Right atrium auricular region (tissue), 2 donors: ENCODE measurements at regions not wholly inside any gene's neighbourhood (a gene's known extent, or its start where the extent isn't known, plus 50 kb on each side); places are given as distances from the start of the nearest gene placed in this dataset.

Source experiments
- DNase-seq: peaks from one replicate; pipeline ENCODE4 v3.0.0-alpha.2; 2019; ENCODE audit warnings: low spot score
- H3K27ac ChIP-seq, 2 donors: fragments of 200-600 bp; sonication (generic); 1 replicate in 1 of 2; 2 replicates in 1 of 2; pipeline ENCODE4 v1.5.1; 2016 to 2019
- H3K27me3 ChIP-seq, 2 donors: fragments of 200-600 bp; sonication (generic); one replicate each; pipeline versions ENCODE4 v1.5.1 to v1.6.0; 2017 to 2019
- H3K36me3 ChIP-seq: fragments of 200-600 bp; sonication (generic); one replicate; pipeline ENCODE4 v1.5.1; 2016
- H3K4me1 ChIP-seq, 2 donors: fragments of 200-600 bp; sonication (generic); one replicate each; pipeline versions ENCODE4 v1.5.1 to v1.6.0; 2017 to 2019
- H3K4me3 ChIP-seq, 2 donors: fragments of 200-600 bp; sonication (generic); 1 replicate in 1 of 2; 2 replicates in 1 of 2; pipeline ENCODE4 v1.5.1; 2017 to 2019; ENCODE audit warnings: mild to moderate bottlenecking in 1 of 2, moderate library complexity in 1 of 2
- H3K9me3 ChIP-seq, 2 donors: fragments of 200-600 bp; sonication (generic); one replicate each; pipeline ENCODE4 v1.5.1; 2019
- CTCF ChIP-seq, 2 donors: fragments of 200-600 bp; sonication (generic); IDR thresholded peaks; one replicate each; pipeline ENCODE4 v1.5.1; 2019; ENCODE audit warnings: antibody characterized with exemption in 2 of 2

- Histone ChIP-seq H3K9me3 (no peaks in the 10 kb centered on the region), H3K27me3 (no peaks in the 10 kb centered on the region), H3K36me3 (no peaks in the 10 kb centered on the region), H3K27ac (no peak overlapping the region), H3K4me3 (no peak overlapping the region), H3K4me1 (no peaks in the 10 kb centered on the region)
- TF ChIP-seq CTCF (IDR thresholded peaks at IDR 0.05) = no peak
- no peak for DNase-seq
These were observed 356.7 kb upstream of the MYT1L start for GRCh38 chr2:2687745-2688144.

GRCh38 chr2:2686222-2686621 lies 355.1 kb upstream of the MYT1L start:
- Histone ChIP-seq H3K27ac (no peak overlapping the region), H3K4me1 (no peaks in the 10 kb centered on the region), H3K27me3 (no peaks in the 10 kb centered on the region), H3K4me3 (no peak overlapping the region), H3K9me3 (no peaks in the 10 kb centered on the region), H3K36me3 (no peaks in the 10 kb centered on the region)
- DNase-seq = no peak
- no peak for TF ChIP-seq CTCF (IDR thresholded peaks at IDR 0.05)

DNA sequence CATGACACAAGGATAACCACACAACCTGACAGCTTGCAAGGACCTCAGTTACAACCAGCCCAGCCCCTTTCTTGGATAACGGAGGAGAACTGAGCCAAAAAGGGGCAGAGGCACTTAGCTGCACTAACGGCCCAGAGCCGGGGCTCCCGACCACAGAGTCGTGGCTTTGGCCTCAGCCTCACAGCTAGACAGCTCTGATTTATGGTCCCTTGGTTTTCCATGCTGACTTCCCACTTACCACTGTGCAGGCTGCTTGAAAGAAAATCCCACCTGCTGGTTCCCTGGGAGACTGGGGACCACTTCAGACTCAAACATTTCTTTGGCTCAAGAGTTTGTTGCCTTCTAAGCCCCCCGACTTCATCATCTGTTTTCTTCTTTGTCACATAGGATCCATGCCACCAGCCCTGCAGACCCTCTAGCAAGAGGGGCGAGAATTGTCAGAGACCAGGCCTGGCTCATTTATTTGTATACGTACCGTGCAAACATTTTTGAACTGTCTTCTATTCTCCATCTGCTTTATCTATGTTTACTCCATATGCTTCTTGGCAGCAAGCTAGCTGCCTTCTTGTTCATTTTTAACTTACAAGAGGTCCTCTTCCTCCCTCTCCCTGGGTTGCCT lies 352.6 kb upstream of the MYT1L start:
- no peak overlapping the region for H3K4me3 ChIP-seq
- no peak overlapping the region for H3K27ac ChIP-seq
- H3K9me3 ChIP-seq = no peaks in the 10 kb centered on the region
- no peak for TF ChIP-seq CTCF (IDR thresholded peaks at IDR 0.05)
- no peaks in the 10 kb centered on the region for H3K27me3 ChIP-seq
- no peak for DNase-seq
- no peaks in the 10 kb centered on the region for H3K4me1 ChIP-seq
- no peaks in the 10 kb centered on the region for H3K36me3 ChIP-seq

- Histone ChIP-seq H3K4me1 (no peaks in the 10 kb centered on the region), H3K27me3 (no peaks in the 10 kb centered on the region), H3K4me3 (no peak overlapping the region), H3K9me3 (no peaks in the 10 kb centered on the region), H3K36me3 (no peaks in the 10 kb centered on the region), H3K27ac (no peak overlapping the region)
- no peak for DNase-seq
- no peak for TF ChIP-seq CTCF (IDR thresholded peaks at IDR 0.05)
These were observed 351.7 kb upstream of the MYT1L start for GRCh38 chr2:2682700-2683342.

- Histone ChIP-seq H3K9me3 (no peaks in the 10 kb centered on the region), H3K4me1 (no peaks in the 10 kb centered on the region), H3K27ac (no peak overlapping the region), H3K27me3 (no peaks in the 10 kb centered on the region), H3K36me3 (no peaks in the 10 kb centered on the region), H3K4me3 (no peak overlapping the region)
- DNase-seq = no peak
- TF ChIP-seq CTCF (IDR thresholded peaks at IDR 0.05) = no peak
These were observed 350.7 kb upstream of the MYT1L start for GRCh38 chr2:2681711-2682251.
